ENCODE measurements at regions not wholly inside any gene's neighbourhood (a gene's known extent, or its start where the extent isn't known, plus 50 kb on each side); places are given as distances from the start of the nearest gene placed in this dataset.

DNA sequence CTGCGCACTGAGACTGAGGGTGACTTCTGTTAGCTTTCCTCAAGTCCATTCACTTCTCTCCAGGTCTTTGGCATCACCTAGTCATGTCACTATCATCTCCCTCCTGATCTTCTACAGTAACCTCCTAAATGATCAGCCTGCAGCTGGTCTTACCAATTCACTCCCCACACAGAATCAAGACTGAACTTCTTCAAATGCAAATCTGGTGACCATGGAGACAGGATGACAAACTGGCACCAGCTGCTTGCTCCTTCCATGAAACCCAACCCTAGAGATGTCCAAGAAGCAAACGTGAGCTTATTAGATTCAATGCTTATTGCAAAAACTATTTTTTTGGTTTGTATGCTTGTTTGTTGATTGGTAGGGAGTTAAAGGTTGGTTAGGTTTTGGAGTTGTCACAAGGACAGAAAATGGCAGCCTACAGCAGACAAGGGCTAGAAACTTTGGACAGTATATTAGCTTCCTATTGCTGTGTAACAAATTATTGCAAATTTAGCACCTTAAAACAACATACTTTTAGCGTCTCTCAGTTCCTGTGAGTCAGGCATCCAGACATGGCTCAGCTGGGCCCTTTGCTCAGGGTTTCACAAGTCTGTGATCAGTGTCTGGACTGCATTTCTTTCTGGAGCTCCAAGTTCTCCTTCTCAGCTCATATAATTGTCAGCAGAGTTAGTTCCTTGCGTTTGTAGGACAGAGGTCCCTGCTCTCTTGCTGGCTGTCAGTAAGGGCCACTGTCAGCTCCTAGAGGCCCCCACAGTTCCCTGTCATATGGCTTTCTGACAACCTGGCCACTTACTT lies 53.3 kb upstream of the GJA8 start:
- TF ChIP-seq, protein P1, sequence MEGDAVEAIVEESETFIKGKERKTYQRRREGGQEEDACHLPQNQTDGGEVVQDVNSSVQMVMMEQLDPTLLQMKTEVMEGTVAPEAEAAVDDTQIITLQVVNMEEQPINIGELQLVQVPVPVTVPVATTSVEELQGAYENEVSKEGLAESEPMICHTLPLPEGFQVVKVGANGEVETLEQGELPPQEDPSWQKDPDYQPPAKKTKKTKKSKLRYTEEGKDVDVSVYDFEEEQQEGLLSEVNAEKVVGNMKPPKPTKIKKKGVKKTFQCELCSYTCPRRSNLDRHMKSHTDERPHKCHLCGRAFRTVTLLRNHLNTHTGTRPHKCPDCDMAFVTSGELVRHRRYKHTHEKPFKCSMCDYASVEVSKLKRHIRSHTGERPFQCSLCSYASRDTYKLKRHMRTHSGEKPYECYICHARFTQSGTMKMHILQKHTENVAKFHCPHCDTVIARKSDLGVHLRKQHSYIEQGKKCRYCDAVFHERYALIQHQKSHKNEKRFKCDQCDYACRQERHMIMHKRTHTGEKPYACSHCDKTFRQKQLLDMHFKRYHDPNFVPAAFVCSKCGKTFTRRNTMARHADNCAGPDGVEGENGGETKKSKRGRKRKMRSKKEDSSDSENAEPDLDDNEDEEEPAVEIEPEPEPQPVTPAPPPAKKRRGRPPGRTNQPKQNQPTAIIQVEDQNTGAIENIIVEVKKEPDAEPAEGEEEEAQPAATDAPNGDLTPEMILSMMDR (IDR thresholded peaks at IDR 0.05), result no peak
- no peak for TF ChIP-seq EP300 (IDR thresholded peaks at IDR 0.05)
